PC-3 (cell line): ENCODE measurements at regions not wholly inside any gene's neighbourhood (a gene's known extent, or its start where the extent isn't known, plus 50 kb on each side); places are given as distances from the start of the nearest gene placed in this dataset.
A peak's percentile ranks its signal among the peaks of the same experiment; 100 is the strongest.

ENCODE experiments used
- ATAC-seq: fragments of 200-7000 bp; cut with Tn5 transposase; 2 replicates; pipeline ENCODE4 v1.9.1; 2020; ENCODE audit warnings: mild to moderate bottlenecking, moderate library complexity
- BruUV-seq: library from RNA; stranded (reverse); fragments of 400-500 nt; replicated peaks from 2 replicates; lab custom pipeline; 2021; lab: Mats Ljungman, UMichigan
- CTCF ChIA-PET: fragments of 300-600 bp; sonication (Branson Sonifier 250); formaldehyde crosslinking; loops from one replicate; lab custom pipeline; 2022; ENCODE audit warnings: antibody characterized with exemption; lab: Charles Lee
- POLR2A ChIA-PET: fragments of 300-600 bp; sonication (Branson Sonifier 250); formaldehyde crosslinking; loops from one replicate; lab custom pipeline; 2022; ENCODE audit warnings: antibody characterized with exemption; ENCODE audit not compliant: unreplicated experiment; lab: Charles Lee
- DNase-seq: peaks from one replicate; pipeline ENCODE4 v3.0.0-alpha.2; 2015
- H2AFZ ChIP-seq: fragments of 300-600 bp; sonication (generic); 2 replicates; pipeline ENCODE4 v1.6.0; 2016; ENCODE audit warnings: antibody characterized with exemption, low read length
- H3F3A ChIP-seq: fragments of 300-600 bp; sonication (generic); one replicate; pipeline ENCODE4 v1.6.0; 2017; ENCODE audit warnings: antibody characterized with exemption, low read length, control low read depth, mild to moderate bottlenecking; ENCODE audit not compliant: unreplicated experiment
- H3K27ac ChIP-seq: fragments of 300-600 bp; sonication (generic); 2 replicates; pipeline ENCODE4 v1.5.1; 2016; ENCODE audit warnings: mild to moderate bottlenecking, low read length
- H3K27me3 ChIP-seq: fragments of 300-600 bp; sonication (generic); 2 replicates; pipeline ENCODE4 v1.6.1; 2016; ENCODE audit warnings: low read length, mixed read lengths
- H3K36me3 ChIP-seq: fragments of 300-600 bp; sonication (generic); 2 replicates; pipeline ENCODE4 v1.6.1; 2016; ENCODE audit warnings: low read depth, mixed run types, low read length, mixed read lengths
- H3K4me1 ChIP-seq: fragments of 300-600 bp; sonication (generic); 2 replicates; pipeline ENCODE4 v1.5.1; 2016; ENCODE audit warnings: low read length; ENCODE audit not compliant: insufficient read depth
- H3K4me2 ChIP-seq: fragments of 300-600 bp; sonication (generic); 2 replicates; pipeline ENCODE4 v1.6.0; 2016; ENCODE audit warnings: low read length
- H3K4me3 ChIP-seq: fragments of 300-600 bp; sonication (generic); 2 replicates; pipeline ENCODE4 v1.5.1; 2016; ENCODE audit warnings: mild to moderate bottlenecking, low read length, mixed read lengths
- H3K79me2 ChIP-seq: fragments of 300-600 bp; sonication (generic); 2 replicates; pipeline ENCODE4 v1.6.1; 2017; ENCODE audit warnings: low read length, mixed read lengths
- H3K9ac ChIP-seq: fragments of 300-600 bp; sonication (generic); 2 replicates; pipeline ENCODE4 v1.6.0; 2016; ENCODE audit warnings: mild to moderate bottlenecking, low read length
- H3K9me2 ChIP-seq: fragments of 300-600 bp; sonication (generic); replicated peaks from 2 replicates; pipeline ENCODE4 v1.6.1; 2016; ENCODE audit warnings: mixed run types, low read length, mixed read lengths
- H3K9me3 ChIP-seq: fragments of 300-600 bp; sonication (generic); 2 replicates; pipeline ENCODE4 v1.6.1; 2016; ENCODE audit warnings: low read length, mixed read lengths
- H4K20me1 ChIP-seq: fragments of 300-600 bp; sonication (generic); 2 replicates; pipeline ENCODE4 v1.6.1; 2016; ENCODE audit warnings: low read length, mixed read lengths
- EZH2 ChIP-seq: fragments of 300-600 bp; sonication (generic); IDR thresholded peaks from one replicate; pipeline ENCODE4 v1.6.1; 2017; ENCODE audit warnings: antibody characterized with exemption, mild to moderate bottlenecking, low read length; ENCODE audit not compliant: unreplicated experiment
- EZH2phosphoT487 ChIP-seq: fragments of 300-600 bp; sonication (generic); IDR thresholded peaks from 2 replicates; pipeline ENCODE4 v1.6.1; 2018; ENCODE audit warnings: mild to moderate bottlenecking, antibody characterized with exemption, low read length, borderline replicate concordance
- intact Hi-C: fragments of 100-400 bp; cut with micrococcal nuclease; formaldehyde crosslinking; loops from 2 replicates; pipeline ENCODE4 v1.9.0; 2023
- TF ChIP-seq, protein P1 (sequence below): fragments of 300-600 bp; sonication (generic); conservative IDR thresholded peaks from 2 replicates; pipeline ENCODE4 v1.5.1; 2017; ENCODE audit warnings: antibody characterized with exemption, low read depth, mild to moderate bottlenecking, low read length

- Histone ChIP-seq H3K27me3 (no peaks in the 10 kb centered on the region), H3K9me2 (no peaks in the 10 kb centered on the region), H3F3A (no peaks in the 10 kb centered on the region), H3K9ac (no peak overlapping the region), H3K4me1 (0 out of 2 replicates have a peak, but pooled peaks cover 9% of the 10 kb centered on the region), H3K36me3 (no peaks in the 10 kb centered on the region), H3K9me3 (no peaks in the 10 kb centered on the region), H2AFZ (no peak overlapping the region), H3K4me2 (no peak overlapping the region), H4K20me1 (no peaks in the 10 kb centered on the region), H3K4me3 (no peak overlapping the region), H3K27ac (no peak overlapping the region), H3K79me2 (no peaks in the 10 kb centered on the region)
- TF ChIP-seq EZH2phosphoT487 (no peak), EZH2 (no peak)
- TF ChIP-seq, protein P1, sequence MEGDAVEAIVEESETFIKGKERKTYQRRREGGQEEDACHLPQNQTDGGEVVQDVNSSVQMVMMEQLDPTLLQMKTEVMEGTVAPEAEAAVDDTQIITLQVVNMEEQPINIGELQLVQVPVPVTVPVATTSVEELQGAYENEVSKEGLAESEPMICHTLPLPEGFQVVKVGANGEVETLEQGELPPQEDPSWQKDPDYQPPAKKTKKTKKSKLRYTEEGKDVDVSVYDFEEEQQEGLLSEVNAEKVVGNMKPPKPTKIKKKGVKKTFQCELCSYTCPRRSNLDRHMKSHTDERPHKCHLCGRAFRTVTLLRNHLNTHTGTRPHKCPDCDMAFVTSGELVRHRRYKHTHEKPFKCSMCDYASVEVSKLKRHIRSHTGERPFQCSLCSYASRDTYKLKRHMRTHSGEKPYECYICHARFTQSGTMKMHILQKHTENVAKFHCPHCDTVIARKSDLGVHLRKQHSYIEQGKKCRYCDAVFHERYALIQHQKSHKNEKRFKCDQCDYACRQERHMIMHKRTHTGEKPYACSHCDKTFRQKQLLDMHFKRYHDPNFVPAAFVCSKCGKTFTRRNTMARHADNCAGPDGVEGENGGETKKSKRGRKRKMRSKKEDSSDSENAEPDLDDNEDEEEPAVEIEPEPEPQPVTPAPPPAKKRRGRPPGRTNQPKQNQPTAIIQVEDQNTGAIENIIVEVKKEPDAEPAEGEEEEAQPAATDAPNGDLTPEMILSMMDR, result no peak
- DNase-seq (no peak), ATAC-seq (no peak)
- BruUV-seq, result no TSS peak
- intact Hi-C loops, result no loop called here
- POLR2A ChIA-PET, result no interaction called here
- CTCF ChIA-PET, result no interaction called here
Measured at GRCh38 chrX:142002471-142002870, 98.8 kb downstream of the MAGEC1 start.

GRCh38 chrX:142001934-142002333 is 98.2 kb downstream of the MAGEC1 start:
- ChIA-PET CTCF (no interaction called here), POLR2A (no interaction called here)
- TF ChIP-seq, protein P1, result no peak
- no peak for TF ChIP-seq EZH2phosphoT487
- TF ChIP-seq EZH2, result no peak
- intact Hi-C loops, result no loop called here
- H3K9me3 ChIP-seq, result no peaks in the 10 kb centered on the region
- no peak overlapping the region for H3K9ac ChIP-seq
- no peaks in the 10 kb centered on the region for H3K9me2 ChIP-seq
- no peaks in the 10 kb centered on the region for H3F3A ChIP-seq
- no peaks in the 10 kb centered on the region for H3K36me3 ChIP-seq
- H3K27me3 ChIP-seq, result no peaks in the 10 kb centered on the region
- no peak overlapping the region for H3K4me3 ChIP-seq
- no peaks in the 10 kb centered on the region for H4K20me1 ChIP-seq
- no peak overlapping the region for H3K27ac ChIP-seq
- no peaks in the 10 kb centered on the region for H3K79me2 ChIP-seq
- H2AFZ ChIP-seq, result no peak overlapping the region
- 0 out of 2 replicates have a peak, but pooled peaks cover 9% of the 10 kb centered on the region for H3K4me1 ChIP-seq
- ATAC-seq (peak; percentile 27; the same call in 1 of the 2 replicates), DNase-seq (peak; percentile 43)
- BruUV-seq, result no TSS peak
- H3K4me2 ChIP-seq, result no peak overlapping the region

- peak overlapping the region; percentile 37; the same call in 1 of the 2 replicates for H3K4me3 ChIP-seq
- H3K9me2 ChIP-seq, result no peaks in the 10 kb centered on the region
- ATAC-seq (peak; percentile 73), DNase-seq (peak; percentile 75)
- no peaks in the 10 kb centered on the region for H3K79me2 ChIP-seq
- intact Hi-C loops, result no loop called here
- H3K9ac ChIP-seq, result no peak overlapping the region
- H3F3A ChIP-seq, result no peaks in the 10 kb centered on the region
- CTCF ChIA-PET, result no interaction called here
- peak overlapping the region; percentile 59 for H3K27ac ChIP-seq
- H3K36me3 ChIP-seq, result no peaks in the 10 kb centered on the region
- peaks cover 20% of the 10 kb centered on the region for H3K4me1 ChIP-seq
- POLR2A ChIA-PET, result no interaction called here
- no peaks in the 10 kb centered on the region for H4K20me1 ChIP-seq
- H3K9me3 ChIP-seq, result no peaks in the 10 kb centered on the region
- H2AFZ ChIP-seq, result no peak overlapping the region
- peak overlapping the region; percentile 56 for H3K4me2 ChIP-seq
- TF ChIP-seq, protein P1, result no peak
- TF ChIP-seq EZH2 (no peak), EZH2phosphoT487 (no peak)
- no TSS peak for BruUV-seq
- H3K27me3 ChIP-seq, result no peaks in the 10 kb centered on the region
Measured at GRCh38 chrX:141989815-141990214, 86.1 kb downstream of the MAGEC1 start.
